CD4-positive, alpha-beta T cell (primary cell): ENCODE measurements at regions not wholly inside any gene's neighbourhood (a gene's known extent, or its start where the extent isn't known, plus 50 kb on each side); places are given as distances from the start of the nearest gene placed in this dataset.

Experiments
- ATAC-seq: fragments of 200-7000 bp; cut with Tn5 transposase; one replicate; pipeline ENCODE4 v1.10.0; 2022; ENCODE audit warnings: mild to moderate bottlenecking; ENCODE audit not compliant: poor library complexity
- CTCF ChIA-PET: fragments of 350-600 bp; sonication (Branson Sonifier 250); formaldehyde crosslinking; loops from one replicate; lab custom pipeline; 2021; ENCODE audit warnings: antibody characterized with exemption, inconsistent platforms; lab: Charles Lee
- POLR2A ChIA-PET: fragments of 350-600 bp; sonication (Branson Sonifier 250); formaldehyde crosslinking; loops from one replicate; lab custom pipeline; 2021; ENCODE audit warnings: antibody characterized with exemption, inconsistent platforms; lab: Charles Lee
- DNase-seq, 14 experiments: peaks; one replicate each; pipeline ENCODE4 v3.0.0-alpha.2; 2013 to 2020; ENCODE audit warnings: mixed read lengths in 2 of 14
- H3K27ac ChIP-seq, 2 donors: one replicate each; pipeline versions ENCODE4 v1.5.1 to v1.7.0; 2013; ENCODE audit warnings: low read length in 2 of 2, low read depth in 1 of 2, mild to moderate bottlenecking in 1 of 2
- H3K27me3 ChIP-seq, 2 experiments: 1 replicate in 1 of 2; 2 replicates in 1 of 2; pipeline versions ENCODE4 v1.6.1 to v1.7.0; 2013; ENCODE audit warnings: low read length in 2 of 2, control low read depth in 1 of 2, mild to moderate bottlenecking in 1 of 2, moderate library complexity in 1 of 2; ENCODE audit not compliant: insufficient read depth in 2 of 2, control insufficient read depth in 1 of 2
- H3K36me3 ChIP-seq: one replicate; pipeline ENCODE4 v1.6.1; 2013; ENCODE audit warnings: low read length, control low read depth; ENCODE audit not compliant: insufficient read depth
- H3K4me1 ChIP-seq: one replicate; pipeline ENCODE4 v1.6.1; 2013; ENCODE audit warnings: low read length, control low read depth; ENCODE audit not compliant: insufficient read depth
- H3K4me3 ChIP-seq: one replicate; pipeline ENCODE4 v1.5.1; 2013; ENCODE audit warnings: mild to moderate bottlenecking, low read length, moderate library complexity
- H3K9me3 ChIP-seq, 2 experiments: 1 replicate in 1 of 2; 2 replicates in 1 of 2; pipeline versions ENCODE4 v1.6.1 to v1.7.0; 2013; ENCODE audit warnings: low read length in 2 of 2, mild to moderate bottlenecking in 2 of 2, control low read depth in 1 of 2, moderate library complexity in 1 of 2; ENCODE audit not compliant: control insufficient read depth in 1 of 2, insufficient read depth in 1 of 2
- H3K27ac Mint-ChIP-seq: one replicate; pipeline ENCODE4 v1.8.0; 2020; ENCODE audit warnings: mixed read lengths
- H3K27me3 Mint-ChIP-seq: one replicate; pipeline ENCODE4 v1.8.0; 2021; ENCODE audit warnings: mixed read lengths
- H3K36me3 Mint-ChIP-seq: one replicate; pipeline ENCODE4 v1.8.0; 2021; ENCODE audit warnings: low read depth, mixed read lengths
- H3K4me1 Mint-ChIP-seq: one replicate; pipeline ENCODE4 v1.8.0; 2021; ENCODE audit warnings: low read depth, mixed read lengths
- H3K4me3 Mint-ChIP-seq: one replicate; pipeline ENCODE4 v1.8.0; 2020; ENCODE audit warnings: mild to moderate bottlenecking, mixed read lengths
- H3K9me3 Mint-ChIP-seq: one replicate; pipeline ENCODE4 v1.8.0; 2020; ENCODE audit warnings: mixed read lengths
- CTCF ChIP-seq: fragments of 200-600 bp; IDR thresholded peaks from one replicate; pipeline ENCODE4 v1.8.0; 2022; ENCODE audit warnings: antibody characterized with exemption, mild to moderate bottlenecking
- intact Hi-C, 2 experiments: fragments of 100-400 bp; cut with DNase I in 1 of 2; cut with micrococcal nuclease in 1 of 2; formaldehyde crosslinking; loops; one replicate each; pipeline versions ENCODE4 v1.15.1 to v1.9.0; 2023 to 2025; cut with DNase I, micrococcal nuclease

DNA sequence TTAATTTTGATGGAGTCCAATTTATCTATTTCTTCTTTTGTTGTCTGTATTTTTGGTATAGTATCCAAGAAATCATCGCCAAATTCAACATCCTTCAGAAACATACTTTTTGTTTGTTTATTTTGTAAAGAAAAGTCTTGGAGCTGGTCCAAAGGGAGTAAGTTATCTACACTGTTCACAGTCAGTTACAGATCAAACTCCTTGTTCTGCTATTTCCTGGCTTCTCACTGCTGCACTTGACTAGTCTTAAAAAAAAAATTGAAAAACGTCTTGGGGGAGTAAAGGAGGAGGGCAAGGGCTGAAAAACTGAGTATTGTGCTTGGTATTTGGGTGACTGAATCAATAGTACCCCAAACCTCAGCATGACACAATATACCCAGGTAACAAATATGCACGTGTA is 105.6 kb downstream of the NFKBIZ start:
- Mint-ChIP-seq H3K36me3 (no peaks in the 10 kb centered on the region), H3K27ac (no peak overlapping the region), H3K4me1 (no peaks in the 10 kb centered on the region), H3K4me3 (no peak overlapping the region), H3K9me3 (no peaks in the 10 kb centered on the region), H3K27me3 (no peaks in the 10 kb centered on the region)
- Histone ChIP-seq H3K27me3 (no peaks in the 10 kb centered on the region), H3K9me3 (no peaks in the 10 kb centered on the region), H3K27ac (no peak overlapping the region), H3K36me3 (no peaks in the 10 kb centered on the region), H3K4me3 (no peak overlapping the region), H3K4me1 (no peaks in the 10 kb centered on the region)
- ATAC-seq (no peak), DNase-seq (no peak)
- TF ChIP-seq CTCF = no peak
- ChIA-PET POLR2A (no interaction called here), CTCF (no interaction called here)
- intact Hi-C loops = loop anchor here in 1 of 2 experiments (1.0 kb wide), 1 partner anchor 47 kb away; no protein-coding TSS in a partner anchor

DNA sequence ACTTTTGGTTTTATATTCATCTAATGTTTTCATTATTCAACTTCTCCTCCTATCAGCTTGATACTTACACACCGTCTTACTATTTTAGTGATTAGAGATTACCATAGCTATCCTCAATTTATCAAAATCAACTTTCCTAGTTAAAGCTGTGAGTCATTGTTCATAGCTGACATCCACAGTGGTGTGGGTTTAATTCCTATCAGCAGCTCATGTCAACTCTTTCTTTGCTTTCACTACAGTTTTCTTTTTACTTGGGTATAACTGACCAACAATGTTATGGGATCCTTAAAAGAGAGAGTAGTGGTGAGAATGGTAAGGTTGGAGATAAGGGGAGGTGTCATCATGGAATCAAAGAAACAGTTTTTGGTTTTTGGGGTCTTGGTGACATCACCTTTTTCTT is 112.7 kb downstream of the NFKBIZ start:
- ATAC-seq = no peak
- H3K36me3 Mint-ChIP-seq = no peaks in the 10 kb centered on the region
- H3K27me3 ChIP-seq = no peaks in the 10 kb centered on the region
- no peaks in the 10 kb centered on the region for H3K27me3 Mint-ChIP-seq
- H3K4me1 Mint-ChIP-seq = no peaks in the 10 kb centered on the region
- DNase-seq = no peak
- no peaks in the 10 kb centered on the region for H3K9me3 ChIP-seq
- H3K9me3 Mint-ChIP-seq = peaks cover 2% of the 10 kb centered on the region
- ChIA-PET CTCF (no interaction called here), POLR2A (no interaction called here)
- H3K36me3 ChIP-seq = no peaks in the 10 kb centered on the region
- intact Hi-C loops = no loop called here
- no peak overlapping the region for H3K27ac Mint-ChIP-seq
- peaks cover 4% of the 10 kb centered on the region for H3K4me1 ChIP-seq
- no peak overlapping the region for H3K4me3 ChIP-seq
- TF ChIP-seq CTCF = no peak
- no peak overlapping the region for H3K27ac ChIP-seq
- H3K4me3 Mint-ChIP-seq = no peak overlapping the region

DNA sequence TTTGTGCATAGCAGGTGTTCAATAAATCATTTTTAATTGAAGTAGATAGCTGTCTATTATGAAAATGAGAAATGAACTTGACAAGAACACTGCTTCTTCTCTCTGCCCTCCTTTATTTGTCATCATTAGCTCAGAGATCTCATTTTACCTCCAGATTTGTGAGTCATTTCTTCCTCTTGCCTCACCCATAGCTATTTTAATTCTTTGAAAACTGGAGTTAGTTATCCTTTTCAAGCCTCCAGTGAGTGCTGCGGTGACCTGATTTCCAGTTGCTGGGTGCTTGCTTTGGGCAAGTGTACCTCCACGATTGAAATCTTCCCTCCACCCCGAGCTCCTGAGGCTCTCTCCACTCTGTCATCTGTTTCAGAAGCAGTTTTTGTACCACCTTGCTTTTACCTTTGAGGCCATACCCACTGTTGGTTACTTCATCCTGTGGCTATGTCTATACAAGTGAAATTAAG is 114.6 kb downstream of the NFKBIZ start:
- ATAC-seq (no peak), DNase-seq (peak in 2 of 14 experiments; percentile 6 to 14)
- intact Hi-C loops = no loop called here
- no peak for TF ChIP-seq CTCF
- Histone ChIP-seq H3K4me1 (peaks cover 4% of the 10 kb centered on the region), H3K27me3 (no peaks in the 10 kb centered on the region), H3K9me3 (no peaks in the 10 kb centered on the region), H3K36me3 (no peaks in the 10 kb centered on the region), H3K27ac (no peak overlapping the region), H3K4me3 (no peak overlapping the region)
- Mint-ChIP-seq H3K4me3 (no peak overlapping the region), H3K27ac (no peak overlapping the region), H3K4me1 (no peaks in the 10 kb centered on the region), H3K36me3 (no peaks in the 10 kb centered on the region), H3K9me3 (peaks cover 7% of the 10 kb centered on the region), H3K27me3 (no peaks in the 10 kb centered on the region)
- ChIA-PET CTCF (no interaction called here), POLR2A (interaction anchor here (1.3 kb wide), 1 partner anchor 150 kb away, joined by 3 read pairs; no protein-coding TSS in a partner anchor)
